RCC 7860 (cell line): ENCODE measurements at regions not wholly inside any gene's neighbourhood (a gene's known extent, or its start where the extent isn't known, plus 50 kb on each side); places are given as distances from the start of the nearest gene placed in this dataset.
"Not testable (repeated sequence)": the region's sequence is repeated elsewhere in the genome, so short reads cannot be mapped to it uniquely, and the experiment has no call there.

Experiments used
- DNase-seq: peaks from one replicate; pipeline ENCODE4 v3.0.0-alpha.2; 2015; ENCODE audit warnings: low spot score
- FAIRE-seq: peaks from 2 replicates; lab custom pipeline; 2012; peaks lifted over from hg19 to GRCh38; lab: Jason Lieb, UNC

DNA sequence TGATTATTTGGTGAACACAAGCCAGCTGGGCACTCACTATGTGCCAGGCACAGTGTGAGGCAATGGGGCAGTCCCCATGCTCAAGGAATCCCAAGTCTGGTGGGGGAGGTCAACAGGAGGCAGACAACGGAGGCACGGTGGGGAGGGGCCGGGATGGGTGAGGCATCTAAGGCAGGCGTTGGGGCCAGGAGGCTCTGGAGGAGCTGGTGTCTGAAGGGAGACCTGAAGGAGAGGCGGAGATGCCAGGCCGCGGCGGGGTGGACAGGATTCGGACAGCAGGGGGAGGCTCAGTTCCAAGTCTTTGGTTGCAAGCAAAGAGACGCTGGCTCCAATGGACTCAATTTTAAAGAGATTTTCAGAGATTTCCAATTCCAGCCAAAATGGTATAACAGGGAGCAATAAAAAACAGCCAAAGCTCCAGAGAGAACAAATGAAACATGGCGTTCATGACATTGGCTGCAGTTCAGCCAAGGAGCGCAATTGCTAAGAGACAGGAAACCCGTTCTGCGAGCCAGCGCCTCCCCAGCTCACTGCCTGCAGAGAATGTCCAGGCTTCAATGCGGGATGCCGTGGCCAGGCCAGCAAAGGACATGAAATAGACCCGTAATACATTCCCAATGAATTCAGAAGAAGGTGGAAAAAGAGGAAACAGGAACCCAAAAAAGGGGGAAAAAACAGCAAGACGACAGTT is 105.2 kb upstream of the LRPAP1 start:
- DNase-seq (no peak), FAIRE-seq (no peak)

DNA sequence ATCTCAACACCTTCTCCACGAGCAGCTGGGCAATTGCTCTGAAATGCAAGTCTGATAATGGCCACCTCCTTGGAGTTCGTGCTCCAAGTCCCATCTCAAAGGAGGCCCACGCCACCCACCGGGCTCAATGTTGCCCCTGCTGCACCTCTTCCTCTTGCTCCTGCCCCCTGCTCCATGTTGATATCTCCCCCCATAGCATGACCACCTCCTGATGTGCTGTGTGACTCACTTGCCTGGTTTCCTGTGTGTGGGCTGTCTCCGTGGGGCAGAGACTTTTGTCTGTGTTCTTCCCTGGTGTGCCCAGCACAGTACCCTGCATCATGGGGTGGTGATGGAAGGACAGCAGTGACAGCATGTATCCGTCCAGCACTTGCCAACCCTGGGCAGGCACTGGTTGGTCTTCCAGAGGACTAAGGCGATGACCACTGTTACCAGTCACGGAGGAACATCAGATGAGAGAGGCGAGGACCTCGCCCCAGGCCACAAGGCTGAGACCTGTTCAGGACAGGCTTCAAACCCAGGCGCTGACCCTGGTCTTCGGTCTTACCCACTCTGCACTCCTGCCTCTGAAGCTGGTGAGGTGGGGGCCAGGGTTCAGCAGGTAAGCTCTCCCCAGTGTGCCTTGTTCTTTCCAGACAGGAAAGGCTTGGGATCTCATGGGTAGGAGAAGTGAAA is 104.6 kb upstream of the LRPAP1 start:
- no peak for FAIRE-seq
- DNase-seq = no peak

DNA sequence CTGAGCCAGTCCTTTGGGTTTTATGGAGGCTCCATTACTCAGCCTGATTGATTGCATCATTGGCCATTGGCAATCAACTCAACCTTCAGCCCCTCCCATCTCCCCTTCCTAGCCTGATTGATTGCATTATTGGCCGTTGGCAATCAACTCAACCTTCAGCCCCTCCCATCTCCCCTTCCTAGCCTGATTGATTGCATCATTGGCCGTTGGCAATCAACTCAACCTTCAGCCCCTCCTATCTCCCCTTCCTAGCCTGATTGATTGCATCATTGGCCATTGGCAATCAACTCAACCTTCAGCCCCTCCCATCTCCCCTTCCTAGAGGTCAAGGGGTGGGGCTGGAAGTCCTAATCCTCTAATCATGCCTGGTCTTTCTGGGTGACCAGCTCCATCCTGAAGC is 103.8 kb upstream of the LRPAP1 start:
- not testable (repeated sequence) for FAIRE-seq, DNase-seq

DNA sequence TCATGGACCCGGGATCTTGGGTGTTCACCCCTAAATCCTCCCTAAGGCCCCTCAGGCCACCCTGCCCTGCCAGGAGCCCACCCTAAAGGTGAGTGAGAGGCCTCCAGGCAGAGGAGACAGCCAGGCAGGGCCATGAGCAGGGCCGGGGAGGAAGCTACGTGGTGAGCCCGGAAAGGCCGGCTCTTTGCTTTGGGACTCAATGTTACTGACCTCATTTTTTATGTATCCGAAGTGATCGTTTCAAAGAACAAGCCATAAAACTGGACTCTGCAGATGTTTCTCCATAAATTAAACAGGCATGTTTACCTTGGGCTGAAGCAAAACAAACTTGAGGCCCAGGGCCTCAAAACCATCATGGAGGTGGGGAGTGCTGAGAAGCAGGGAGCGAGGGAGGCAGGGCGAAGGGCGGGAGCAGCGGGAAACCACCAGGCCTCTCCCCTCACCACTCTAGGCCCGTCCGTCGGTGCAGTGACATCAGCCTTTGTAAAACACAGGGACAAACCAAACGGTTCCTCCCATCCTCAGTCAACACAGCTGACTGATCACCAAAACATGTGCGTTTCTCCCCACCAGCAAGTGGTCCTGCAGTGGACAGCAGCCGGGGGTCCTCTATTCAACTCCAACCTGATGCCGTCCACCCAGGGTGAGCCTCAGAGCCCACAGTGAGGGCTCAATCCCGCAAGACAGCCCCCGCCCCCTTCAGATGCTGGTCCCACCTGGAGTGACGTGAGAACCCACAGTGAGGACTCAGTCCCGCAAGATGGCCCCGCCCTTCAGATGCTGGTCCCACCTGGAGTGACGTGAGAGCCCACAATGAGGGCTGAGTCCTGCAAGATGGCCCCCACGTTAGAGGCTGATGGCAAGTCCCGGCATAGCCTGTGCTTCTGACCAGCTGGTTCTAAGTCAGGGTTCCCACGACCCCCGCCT is 102.9 kb upstream of the LRPAP1 start:
- FAIRE-seq = no peak
- DNase-seq = no peak

DNA sequence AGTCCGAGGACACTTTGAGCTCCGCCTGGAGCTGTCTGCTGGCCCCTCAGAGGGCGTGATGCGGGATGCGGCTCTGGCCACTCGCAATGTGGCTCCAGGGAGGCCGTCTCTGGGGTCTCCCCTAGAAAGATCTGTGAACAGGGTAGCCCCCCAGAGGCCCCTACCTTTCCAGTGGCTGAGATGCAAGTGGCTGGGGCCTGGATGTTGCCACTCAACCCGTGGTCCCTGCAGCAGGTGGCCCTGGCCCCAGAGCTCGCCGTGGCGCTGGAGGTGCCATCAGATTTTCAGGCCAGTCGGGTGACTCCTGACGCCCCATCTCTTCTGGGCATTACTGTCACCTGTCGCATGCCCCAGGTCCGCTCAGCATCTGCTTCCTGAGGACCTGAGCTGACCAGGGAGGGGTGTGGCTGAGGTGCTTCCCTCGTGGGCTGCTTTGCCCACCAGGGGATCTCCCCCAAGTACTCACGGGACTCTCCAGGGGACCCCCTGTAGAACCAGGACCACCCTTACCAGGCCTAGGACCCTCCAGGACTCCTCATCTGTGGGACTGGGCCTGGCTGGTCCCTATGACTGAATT is 102.1 kb upstream of the LRPAP1 start:
- no peak for FAIRE-seq
- DNase-seq = no peak

DNA sequence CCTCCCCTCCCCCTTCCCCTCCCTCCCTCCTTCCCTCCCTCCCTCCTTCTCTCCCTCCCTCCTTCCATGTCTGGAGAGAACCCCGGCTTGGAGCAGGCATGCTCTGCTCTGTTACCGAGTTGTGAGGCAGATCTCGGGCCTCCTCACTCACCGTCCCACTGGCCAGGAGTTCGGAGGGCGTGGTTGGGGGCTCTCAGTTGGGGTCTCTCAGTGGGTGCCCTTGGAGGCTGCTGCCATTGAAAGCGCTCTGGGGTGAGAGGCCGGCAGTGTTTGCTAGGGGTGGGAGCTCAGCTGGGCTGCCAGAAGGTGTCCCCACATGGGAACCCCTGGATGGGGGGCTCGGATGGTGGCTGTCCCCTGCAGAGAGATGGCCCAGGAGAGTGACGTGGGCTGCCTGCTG is 101.1 kb upstream of the LRPAP1 start:
- DNase-seq, FAIRE-seq: not testable (repeated sequence)

DNA sequence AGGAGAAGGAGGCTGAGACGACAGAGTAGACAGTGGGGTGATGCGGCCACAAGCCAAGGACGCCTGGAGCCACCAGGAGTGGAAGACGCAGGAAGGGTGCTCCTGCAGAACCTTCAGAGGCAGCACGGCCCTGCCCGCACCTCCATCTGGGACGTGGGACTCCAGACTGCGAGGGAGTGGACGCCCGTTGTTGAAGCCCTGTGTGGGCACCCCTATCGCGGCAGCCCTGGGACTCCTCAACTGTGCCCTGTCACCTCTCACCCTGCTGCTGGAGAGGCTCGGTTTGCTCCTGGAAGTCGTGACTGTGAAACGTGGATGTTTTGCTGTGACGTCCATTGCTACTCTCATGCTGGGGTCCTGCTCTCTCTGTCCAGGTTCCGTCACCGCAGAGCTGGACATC is 100.6 kb upstream of the LRPAP1 start:
- FAIRE-seq, DNase-seq: not testable (repeated sequence)

DNA sequence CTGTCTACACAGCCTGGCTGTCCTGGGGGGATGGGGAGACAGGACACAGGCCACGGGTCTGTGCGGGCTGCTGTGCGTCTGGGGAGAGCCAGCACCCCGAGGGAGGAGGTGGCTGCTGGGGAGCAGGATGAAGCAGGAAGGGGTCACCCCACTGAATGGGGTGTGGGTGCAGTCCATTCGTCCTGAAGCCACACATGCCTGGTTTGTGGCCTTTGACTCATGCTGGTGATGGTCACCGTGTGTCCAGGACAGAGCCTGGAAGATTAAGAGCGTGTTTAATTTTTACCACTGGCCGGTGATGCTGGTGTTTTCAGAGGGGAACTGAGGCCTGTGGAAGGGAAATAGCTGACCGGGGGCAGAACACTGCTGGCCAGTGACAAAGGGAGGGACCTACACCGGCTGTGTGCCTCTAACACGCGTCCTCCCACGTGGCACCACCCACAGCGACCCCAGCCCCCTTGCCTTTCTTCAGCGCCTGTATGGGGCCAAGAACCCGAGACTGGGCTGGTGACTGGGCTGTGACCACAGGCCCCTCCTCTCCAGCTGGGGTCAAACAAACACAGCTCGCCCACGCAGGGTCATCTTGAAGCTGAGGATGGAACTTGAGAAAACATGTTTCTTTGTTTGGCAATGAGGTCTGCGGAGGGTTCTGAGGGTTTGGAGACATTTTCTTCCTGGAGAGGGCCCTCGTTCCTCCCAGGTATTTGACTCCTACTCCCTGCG is 99.5 kb upstream of the LRPAP1 start:
- FAIRE-seq = not testable (repeated sequence)

DNA sequence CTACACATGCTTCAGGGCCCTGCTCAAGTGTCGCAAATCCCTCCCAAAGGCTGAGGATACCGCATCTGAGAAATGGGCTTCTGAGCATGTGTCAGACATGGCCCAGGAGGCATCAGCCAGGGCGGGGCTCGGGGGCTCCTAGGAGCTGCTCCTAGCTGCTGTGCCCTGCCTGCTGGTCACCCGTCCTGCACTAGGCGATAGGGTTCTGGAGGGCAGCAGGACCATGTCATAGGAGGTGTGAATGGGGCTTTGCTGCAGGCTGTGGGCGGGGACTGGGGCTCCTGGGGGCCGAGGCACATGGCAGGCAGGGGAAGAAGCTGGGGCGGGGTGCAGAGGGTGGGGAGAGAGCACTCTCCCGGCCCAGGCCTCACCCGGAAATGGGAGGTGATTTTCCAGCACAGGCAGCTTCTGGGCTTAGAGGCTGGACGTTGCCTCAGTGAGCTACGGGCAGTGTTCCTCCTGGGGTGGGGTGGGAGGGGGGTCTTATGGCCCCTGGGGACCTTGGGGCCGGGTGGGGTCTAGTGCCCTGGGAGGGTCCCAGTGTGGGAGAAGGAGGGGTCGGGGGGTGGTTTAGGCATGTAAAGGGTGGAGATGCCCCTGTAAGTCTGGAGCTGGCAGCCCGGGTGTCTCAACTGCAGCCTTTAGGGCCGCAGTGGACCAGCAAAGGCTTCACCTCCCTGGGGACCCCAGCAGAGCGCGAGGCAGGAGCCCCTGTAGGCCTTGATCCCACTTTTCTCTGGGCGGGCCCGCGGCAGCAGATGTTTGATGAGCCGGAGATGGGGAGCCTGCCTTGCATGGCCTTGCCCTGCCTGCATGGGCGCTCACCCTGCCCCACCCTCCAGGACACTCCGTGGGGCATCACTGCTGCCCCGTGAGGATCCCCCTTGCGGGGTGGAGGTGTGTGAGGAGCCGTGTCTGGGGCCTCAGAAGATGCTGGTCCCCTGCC is 98.6 kb upstream of the LRPAP1 start:
- FAIRE-seq (no peak), DNase-seq (no peak)

More for the DNA sequence above, 99.5 kb upstream of the LRPAP1 start:
- not testable (repeated sequence) for DNase-seq

DNA sequence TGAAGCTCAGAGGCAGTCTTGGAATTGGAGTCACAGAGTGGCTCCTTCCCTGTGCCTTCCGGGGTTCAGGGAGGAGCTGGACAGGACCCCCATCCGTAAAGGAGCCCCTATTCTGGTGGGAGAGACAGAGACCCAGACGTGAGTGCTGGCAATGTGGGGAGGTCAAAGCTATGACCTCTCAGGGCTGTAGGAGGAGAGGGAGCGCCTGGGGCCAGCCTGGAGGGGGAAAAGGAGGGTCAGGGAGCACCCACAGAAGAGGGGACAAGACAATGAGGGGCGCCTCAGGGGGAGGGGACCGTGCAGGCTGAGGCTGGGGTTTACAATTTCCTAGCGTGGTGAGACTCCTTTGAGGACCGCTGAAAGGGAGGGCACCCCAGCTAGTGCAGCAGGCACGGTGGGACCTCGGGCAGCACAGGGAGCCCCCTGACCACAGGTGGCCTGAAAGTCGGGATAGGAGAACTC is 97.9 kb upstream of the LRPAP1 start:
- no peak for FAIRE-seq

DNA sequence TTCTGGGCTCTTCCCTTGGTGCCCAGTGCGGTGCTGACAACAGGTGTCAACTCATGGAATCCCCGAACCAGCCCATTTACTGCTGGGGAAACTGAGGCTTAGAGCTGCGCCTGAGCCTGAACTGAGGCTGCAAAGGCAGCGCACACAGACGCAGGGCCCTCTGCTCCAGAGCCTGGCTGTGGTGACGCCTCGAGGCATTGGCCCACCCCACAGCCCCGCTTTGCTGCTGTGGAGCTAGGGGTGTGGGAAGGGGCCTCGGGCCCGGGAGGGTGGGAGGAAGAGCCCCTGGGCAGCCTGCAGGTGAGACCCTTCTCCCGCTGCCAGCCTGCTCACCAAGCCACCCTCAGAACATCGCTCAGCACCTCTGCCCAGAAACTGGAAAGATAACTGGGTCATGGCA is 97.4 kb upstream of the LRPAP1 start:
- no peak for DNase-seq
- no peak for FAIRE-seq

More for the DNA sequence above, 97.9 kb upstream of the LRPAP1 start:
- DNase-seq = no peak

DNA sequence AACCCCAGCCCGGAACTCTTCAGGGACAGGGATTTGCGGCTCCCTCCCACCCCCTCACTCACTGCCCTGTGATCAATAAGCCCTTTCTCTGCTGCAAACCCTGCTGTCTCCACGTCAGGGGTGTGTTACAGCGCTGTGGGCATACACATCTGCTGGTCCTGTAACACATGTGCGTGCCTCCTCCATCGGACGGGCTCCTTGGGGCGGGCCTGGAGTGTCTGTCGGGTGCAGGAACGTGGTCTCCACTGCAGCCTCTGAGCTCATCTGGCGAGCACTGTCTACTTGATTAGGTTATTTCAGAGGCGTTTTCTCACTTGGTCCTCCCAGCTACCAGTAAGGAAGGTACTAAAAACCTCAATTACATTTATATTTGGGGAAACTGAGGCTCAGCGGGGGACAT is 97.0 kb upstream of the LRPAP1 start:
- not testable (repeated sequence) for DNase-seq, FAIRE-seq

DNA sequence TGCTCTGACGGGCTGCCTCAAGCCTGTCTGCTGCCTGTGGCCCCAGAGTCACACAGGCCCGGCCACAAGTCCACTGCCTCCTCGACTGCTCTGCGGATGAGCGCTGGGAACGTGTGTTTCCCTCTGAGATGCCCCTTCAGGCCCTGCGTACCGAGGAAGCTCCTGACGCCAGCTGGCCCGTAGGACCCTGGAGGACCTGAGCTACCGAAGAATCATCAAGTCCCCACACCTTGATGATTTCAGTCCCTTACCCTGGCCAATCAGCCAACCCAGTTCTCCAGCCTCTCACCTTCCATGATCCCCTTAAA is 96.6 kb upstream of the LRPAP1 start:
- FAIRE-seq (no peak), DNase-seq (no peak)

DNA sequence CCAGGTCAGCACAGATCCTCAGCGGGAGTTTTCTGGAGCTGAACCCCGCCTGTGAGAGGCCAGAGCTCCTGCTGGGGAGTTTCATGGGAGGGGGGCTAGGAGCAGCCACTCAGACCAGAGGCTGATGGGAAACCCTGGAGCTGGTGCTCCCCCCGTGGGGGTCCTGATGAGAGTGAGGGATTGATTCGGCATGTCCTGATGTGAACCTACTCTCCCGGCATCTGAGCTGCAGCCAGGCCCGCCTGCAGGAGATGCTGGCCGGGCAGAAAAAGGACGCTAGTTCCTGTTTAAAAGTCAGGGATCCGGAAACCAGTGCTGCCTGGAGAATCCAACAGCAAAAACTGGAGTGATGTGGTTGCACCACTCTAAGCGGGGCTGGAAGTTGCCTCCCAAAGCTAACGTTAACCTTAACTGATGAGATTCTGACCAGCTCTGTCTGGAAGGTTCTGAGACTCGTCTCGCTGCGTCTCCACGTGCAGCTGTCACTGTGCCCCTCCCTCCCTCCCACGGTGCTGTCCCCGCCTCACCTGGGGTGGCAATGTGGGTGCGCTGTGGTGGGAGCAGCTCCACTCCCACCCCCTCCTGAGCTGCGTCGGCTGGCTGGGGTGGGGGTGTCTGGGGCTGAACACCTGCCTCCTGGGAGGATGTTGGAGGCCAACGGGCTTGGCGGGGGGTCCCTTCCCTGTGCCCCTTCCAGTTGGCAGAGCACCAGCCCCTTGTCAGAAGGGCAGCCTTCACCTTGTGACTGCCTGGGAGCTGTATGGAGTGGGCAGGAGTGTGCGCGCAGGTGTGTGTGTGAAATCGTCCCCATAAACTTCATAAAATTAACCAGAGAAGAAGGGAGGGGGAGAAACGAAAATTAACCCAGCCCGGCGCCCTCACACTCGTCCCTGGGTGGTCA is 96.0 kb upstream of the LRPAP1 start:
- not testable (repeated sequence) for FAIRE-seq

DNA sequence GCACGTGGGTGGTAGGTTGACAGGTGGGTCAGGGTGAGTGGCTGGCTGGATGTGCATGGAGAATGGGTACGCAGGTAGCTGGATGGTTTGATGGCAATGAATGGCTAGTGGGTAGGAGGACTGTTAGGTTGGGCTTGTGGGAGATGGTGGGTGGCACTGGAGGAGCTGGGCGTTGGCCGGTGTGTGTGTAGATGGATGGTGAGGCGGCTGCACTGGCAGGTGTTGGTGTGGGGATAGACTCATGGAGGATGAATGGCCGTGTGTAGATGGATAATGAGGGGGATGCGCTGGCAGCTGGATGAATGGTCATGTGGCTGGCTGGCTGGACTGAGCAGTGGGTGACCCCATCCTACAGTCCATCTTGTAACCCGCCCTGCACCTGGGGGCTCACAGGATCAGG is 95.2 kb upstream of the LRPAP1 start:
- DNase-seq, FAIRE-seq: not testable (repeated sequence)

More for the DNA sequence above, 96.0 kb upstream of the LRPAP1 start:
- DNase-seq = not testable (repeated sequence)

DNA sequence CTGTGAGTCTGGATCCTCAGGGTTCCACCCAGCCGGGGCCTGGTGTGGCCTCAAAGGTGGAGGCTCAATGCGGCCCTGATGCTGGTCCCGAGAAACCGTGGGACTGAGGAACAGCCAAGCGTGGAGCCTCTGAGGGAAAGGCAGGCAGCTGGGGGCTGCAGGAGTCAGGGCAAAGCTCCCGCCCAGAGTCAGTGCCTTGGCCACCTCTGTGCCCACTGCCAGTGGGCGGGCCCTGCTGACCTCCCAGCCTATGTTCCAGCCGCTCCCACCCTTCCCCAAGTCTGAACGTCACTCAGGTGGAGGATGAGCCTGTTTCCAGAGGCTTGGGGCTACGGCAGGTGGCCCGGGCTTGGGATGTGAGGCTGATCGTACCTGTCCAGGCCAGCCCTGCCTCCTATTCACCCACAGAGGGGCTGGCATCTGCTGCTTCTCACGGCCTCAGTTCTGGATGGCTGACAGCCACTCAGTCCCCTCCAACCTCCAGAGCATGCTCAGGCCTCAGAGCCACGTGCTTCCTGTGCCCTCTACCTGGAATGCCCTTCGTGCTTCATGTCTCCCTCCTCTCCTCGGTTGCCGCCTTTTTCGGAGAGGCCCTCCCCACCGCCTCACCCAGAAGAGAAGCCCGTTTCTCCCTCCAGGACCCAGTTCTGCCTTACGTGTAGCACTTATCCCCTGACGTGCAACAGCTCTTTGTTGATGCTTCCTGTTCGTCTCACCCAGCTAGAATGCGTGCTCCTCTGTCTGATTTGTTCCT is 94.1 kb upstream of the LRPAP1 start:
- not testable (repeated sequence) for DNase-seq, FAIRE-seq

DNA sequence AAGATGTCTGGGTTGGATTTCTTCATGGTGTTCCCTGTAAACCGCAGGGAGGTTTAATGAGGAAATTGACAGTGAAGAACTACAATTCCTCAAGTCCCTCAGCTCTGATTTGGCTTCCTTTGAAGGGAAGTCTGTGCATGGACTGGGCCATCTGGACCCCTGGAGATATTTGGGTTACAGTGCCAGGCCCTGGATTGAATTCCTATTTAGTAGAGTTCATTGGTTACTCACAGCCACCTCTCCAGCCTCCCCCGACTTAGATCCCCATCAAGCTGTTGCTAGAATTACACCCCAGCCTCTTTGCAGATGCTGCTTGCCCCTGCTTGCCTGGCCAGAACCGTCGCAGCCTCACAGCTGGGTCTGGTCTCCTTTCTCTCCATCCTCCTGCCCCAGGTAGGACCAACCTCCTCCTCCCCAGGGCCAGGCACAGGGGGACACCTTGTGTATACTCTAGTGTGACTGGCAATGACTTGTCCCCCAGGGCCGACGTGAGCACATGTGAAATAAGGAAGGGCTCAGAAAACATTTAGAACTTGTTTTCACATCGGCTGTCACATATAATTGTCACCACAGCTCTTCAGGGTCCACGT is 93.2 kb upstream of the LRPAP1 start:
- FAIRE-seq, DNase-seq: not testable (repeated sequence)
